ENCODE measurements at regions not wholly inside any gene's neighbourhood (a gene's known extent, or its start where the extent isn't known, plus 50 kb on each side); places are given as distances from the start of the nearest gene placed in this dataset.
"Not testable (repeated sequence)": the region's sequence is repeated elsewhere in the genome, so short reads cannot be mapped to it uniquely, and the experiment has no call there.

- ATAC-seq = no peak
- no peak for DNase-seq (ENCODE audit: low spot score)
Measured at GRCh38 chr3:110957247-110958025, 114.2 kb upstream of the NECTIN3 start.

GRCh38 chr3:110958313-110959147 lies 113.1 kb upstream of the NECTIN3 start:
- ATAC-seq = no peak
- DNase-seq (ENCODE audit: low spot score) = no peak

GRCh38 chr3:110965976-110966375 lies 105.6 kb upstream of the NECTIN3 start:
- ATAC-seq (no peak), DNase-seq (ENCODE audit: low spot score) (no peak)

GRCh38 chr3:110966966-110967663 lies 104.5 kb upstream of the NECTIN3 start:
- DNase-seq (ENCODE audit: low spot score) (no peak), ATAC-seq (no peak)

GRCh38 chr3:110968076-110968475 lies 103.5 kb upstream of the NECTIN3 start:
- ATAC-seq (no peak), DNase-seq (ENCODE audit: low spot score) (no peak)

GRCh38 chr3:110969229-110970211 lies 102.1 kb upstream of the NECTIN3 start:
- DNase-seq (ENCODE audit: low spot score) = no peak

GRCh38 chr3:110971010-110971601 lies 100.5 kb upstream of the NECTIN3 start:
- no peak for ATAC-seq
- DNase-seq (ENCODE audit: low spot score) = no peak

More at GRCh38 chr3:110969229-110970211, 102.1 kb upstream of the NECTIN3 start:
- ATAC-seq = no peak

- no peak for ATAC-seq
- DNase-seq (ENCODE audit: low spot score) = no peak
Measured at GRCh38 chr3:110973263-110973895, 98.2 kb upstream of the NECTIN3 start.

GRCh38 chr3:110974902-110975301 lies 96.7 kb upstream of the NECTIN3 start:
- DNase-seq (ENCODE audit: low spot score) (no peak), ATAC-seq (no peak)

- ATAC-seq (no peak), DNase-seq (ENCODE audit: low spot score) (no peak)
Measured at GRCh38 chr3:110984456-110985250, 87.0 kb upstream of the NECTIN3 start.

GRCh38 chr3:110989446-110989845 lies 82.2 kb upstream of the NECTIN3 start:
- no peak for DNase-seq (ENCODE audit: low spot score)

GRCh38 chr3:110995461-110996231 lies 76.0 kb upstream of the NECTIN3 start:
- ATAC-seq (no peak), DNase-seq (ENCODE audit: low spot score) (no peak)

More at GRCh38 chr3:110989446-110989845, 82.2 kb upstream of the NECTIN3 start:
- no peak for ATAC-seq

GRCh38 chr3:110998766-110999165 lies 72.8 kb upstream of the NECTIN3 start:
- not testable (repeated sequence) for ATAC-seq; DNase-seq (ENCODE audit: low spot score)

- DNase-seq (ENCODE audit: low spot score); ATAC-seq: not testable (repeated sequence)
Measured at GRCh38 chr3:111006485-111006884, 65.1 kb upstream of the NECTIN3 start.

- DNase-seq (ENCODE audit: low spot score) (peak; percentile 67), ATAC-seq (peak; percentile 100)
Measured at GRCh38 chr3:111012388-111013248, 59.0 kb upstream of the NECTIN3 start.

Data from left lobe of liver (tissue), 2 donors.